ENCODE measurements at regions not wholly inside any gene's neighbourhood (a gene's known extent, or its start where the extent isn't known, plus 50 kb on each side); places are given as distances from the start of the nearest gene placed in this dataset.

DNA sequence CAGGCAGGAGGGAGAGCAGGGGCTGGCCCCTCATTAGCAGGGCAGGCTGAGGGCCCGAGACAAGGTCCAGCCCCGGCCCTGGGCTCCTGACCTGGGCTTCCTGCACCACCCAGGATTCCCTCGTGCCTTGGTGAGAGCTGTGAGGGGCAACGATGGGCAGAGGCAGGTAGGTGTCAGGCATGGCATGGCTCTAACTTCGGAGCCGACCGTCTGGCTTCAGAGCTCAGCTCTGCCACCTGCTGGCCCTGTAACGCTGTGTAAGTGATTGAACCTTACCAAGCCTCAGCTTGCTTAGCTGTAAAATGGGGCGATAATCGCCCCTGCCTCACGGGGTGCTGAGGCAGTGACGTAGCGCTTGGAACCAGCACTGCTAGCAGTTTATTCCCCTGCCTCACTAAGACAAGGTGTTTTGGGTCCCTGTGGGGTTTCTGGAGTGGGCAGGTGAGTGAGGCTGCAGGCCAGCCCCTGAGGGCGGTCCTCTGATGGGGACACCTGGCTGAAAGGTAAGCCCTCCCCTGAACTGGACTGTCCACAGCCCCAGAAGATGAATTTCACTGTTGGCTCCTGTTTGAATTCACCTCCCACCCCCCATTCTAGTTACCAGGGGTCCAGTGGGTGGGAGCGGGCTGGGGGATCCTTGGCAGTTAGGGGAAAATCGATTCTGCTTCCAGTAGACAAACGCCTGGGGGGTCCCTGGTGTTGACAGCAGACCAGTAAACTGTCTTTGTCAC, 184.8 kb upstream of the GSE1 start:
- Mint-ChIP-seq H3K27ac (no peak overlapping the region), H3K27me3 (peaks cover 30% of the 10 kb centered on the region)
- DNase-seq (ENCODE audit: low spot score, unreplicated experiment): peak; percentile 9

DNA sequence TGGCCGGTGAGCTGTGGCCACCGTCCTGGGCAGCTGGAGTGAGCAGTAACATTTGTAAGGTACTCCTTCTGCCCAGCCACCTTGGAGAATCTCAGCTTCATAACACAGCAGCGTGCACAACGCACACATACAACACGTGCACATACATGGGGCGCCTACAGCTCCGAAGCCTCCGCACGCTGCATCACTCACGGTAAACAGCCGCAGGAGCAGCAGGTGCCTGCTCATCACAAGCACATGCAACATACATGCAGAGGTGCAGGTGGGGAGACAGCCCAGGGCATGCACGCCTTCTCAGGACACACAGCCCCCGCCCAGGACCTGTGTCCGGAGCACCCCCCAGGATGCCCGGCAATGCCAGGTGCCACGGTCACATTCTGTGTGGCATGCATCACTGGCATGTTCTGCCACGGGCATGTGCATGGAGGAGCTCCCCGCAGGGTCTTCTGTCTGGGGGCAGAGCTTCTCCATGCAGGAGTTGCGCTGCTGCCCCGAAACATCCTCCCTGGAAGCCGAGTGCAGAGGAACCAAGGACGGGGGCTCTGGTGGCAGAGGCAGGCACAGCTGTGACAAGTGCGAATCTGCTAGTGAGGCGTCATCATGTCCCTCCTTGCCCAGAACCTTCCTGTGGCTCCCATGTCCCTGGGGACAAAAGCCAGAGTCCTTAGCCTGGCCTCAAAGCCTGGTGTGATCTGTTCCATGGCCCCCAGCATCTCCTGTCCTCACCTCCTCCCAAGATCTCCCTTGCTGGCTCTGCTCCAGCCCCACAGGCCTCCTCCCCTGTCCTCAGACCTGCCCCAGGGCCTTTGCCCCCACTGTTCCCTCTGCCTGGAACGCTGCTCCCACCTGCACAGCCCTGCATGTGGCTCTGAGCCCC, 184.0 kb upstream of the GSE1 start:
- peaks cover 10% of the 10 kb centered on the region for H3K4me1 Mint-ChIP-seq (ENCODE audit: low read depth)
- TF ChIP-seq, protein P1, sequence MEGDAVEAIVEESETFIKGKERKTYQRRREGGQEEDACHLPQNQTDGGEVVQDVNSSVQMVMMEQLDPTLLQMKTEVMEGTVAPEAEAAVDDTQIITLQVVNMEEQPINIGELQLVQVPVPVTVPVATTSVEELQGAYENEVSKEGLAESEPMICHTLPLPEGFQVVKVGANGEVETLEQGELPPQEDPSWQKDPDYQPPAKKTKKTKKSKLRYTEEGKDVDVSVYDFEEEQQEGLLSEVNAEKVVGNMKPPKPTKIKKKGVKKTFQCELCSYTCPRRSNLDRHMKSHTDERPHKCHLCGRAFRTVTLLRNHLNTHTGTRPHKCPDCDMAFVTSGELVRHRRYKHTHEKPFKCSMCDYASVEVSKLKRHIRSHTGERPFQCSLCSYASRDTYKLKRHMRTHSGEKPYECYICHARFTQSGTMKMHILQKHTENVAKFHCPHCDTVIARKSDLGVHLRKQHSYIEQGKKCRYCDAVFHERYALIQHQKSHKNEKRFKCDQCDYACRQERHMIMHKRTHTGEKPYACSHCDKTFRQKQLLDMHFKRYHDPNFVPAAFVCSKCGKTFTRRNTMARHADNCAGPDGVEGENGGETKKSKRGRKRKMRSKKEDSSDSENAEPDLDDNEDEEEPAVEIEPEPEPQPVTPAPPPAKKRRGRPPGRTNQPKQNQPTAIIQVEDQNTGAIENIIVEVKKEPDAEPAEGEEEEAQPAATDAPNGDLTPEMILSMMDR (IDR thresholded peaks at IDR 0.05; ENCODE audit: unreplicated experiment): no peak
- no peaks in the 10 kb centered on the region for H3K36me3 Mint-ChIP-seq (ENCODE audit: insufficient read depth)
- peak; percentile 8 for DNase-seq (ENCODE audit: low spot score, unreplicated experiment)
- H3K4me3 Mint-ChIP-seq (ENCODE audit: low read depth): no peak overlapping the region
- no peaks in the 10 kb centered on the region for H3K9me3 Mint-ChIP-seq (ENCODE audit: low read depth)
- H3K27ac Mint-ChIP-seq: no peak overlapping the region
- H3K27me3 Mint-ChIP-seq: peaks cover 35% of the 10 kb centered on the region

More for the DNA sequence above, 184.8 kb upstream of the GSE1 start:
- no peaks in the 10 kb centered on the region for H3K36me3 Mint-ChIP-seq (ENCODE audit: insufficient read depth)
- TF ChIP-seq, protein P1 (IDR thresholded peaks at IDR 0.05; ENCODE audit: unreplicated experiment): peak; percentile 56
- peaks cover 16% of the 10 kb centered on the region for H3K4me1 Mint-ChIP-seq (ENCODE audit: low read depth)
- no peaks in the 10 kb centered on the region for H3K9me3 Mint-ChIP-seq (ENCODE audit: low read depth)
- no peak overlapping the region for H3K4me3 Mint-ChIP-seq (ENCODE audit: low read depth)

DNA sequence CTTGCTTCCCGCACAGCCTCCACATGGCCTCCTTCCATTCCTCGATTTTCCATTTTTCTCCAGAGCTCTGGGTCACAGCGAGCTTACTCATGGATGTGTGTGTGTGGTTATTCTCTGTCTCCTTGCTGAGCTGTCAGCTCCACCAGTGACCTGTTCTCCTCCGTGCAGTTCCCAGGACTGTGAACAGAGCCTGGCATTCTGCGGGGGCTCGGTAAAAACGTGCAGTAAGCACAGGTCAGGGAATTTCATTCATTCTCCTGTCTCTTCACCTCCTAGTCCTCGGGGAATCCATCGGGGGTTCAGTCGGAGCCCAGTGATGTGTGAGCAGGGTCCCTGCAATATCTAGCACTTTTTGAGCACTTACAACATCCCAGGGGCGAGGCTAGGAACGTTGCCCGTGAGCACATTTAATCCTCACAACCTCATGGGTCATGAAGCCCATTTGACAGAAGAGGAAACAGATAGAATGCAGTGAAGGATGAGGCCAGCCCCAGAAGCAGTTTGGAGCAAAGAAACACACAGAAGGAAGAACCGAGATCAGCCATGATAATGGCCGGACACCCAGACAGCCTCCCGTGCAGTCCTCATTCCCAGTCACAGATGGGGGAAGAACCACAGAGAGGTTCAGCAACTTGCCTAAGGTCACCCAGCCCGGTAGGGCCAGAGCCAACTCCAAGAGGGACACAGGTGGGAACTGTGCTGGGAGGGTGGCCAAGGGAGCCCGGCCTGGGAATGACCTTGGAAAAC, 183.2 kb upstream of the GSE1 start:
- Mint-ChIP-seq H3K36me3 (ENCODE audit: insufficient read depth) (no peaks in the 10 kb centered on the region), H3K4me3 (ENCODE audit: low read depth) (no peak overlapping the region), H3K27me3 (peaks cover 30% of the 10 kb centered on the region), H3K9me3 (ENCODE audit: low read depth) (no peaks in the 10 kb centered on the region), H3K4me1 (ENCODE audit: low read depth) (peaks cover 5% of the 10 kb centered on the region), H3K27ac (no peak overlapping the region)
- TF ChIP-seq, protein P1 (IDR thresholded peaks at IDR 0.05; ENCODE audit: unreplicated experiment): no peak
- no peak for DNase-seq (ENCODE audit: low spot score, unreplicated experiment)

DNA sequence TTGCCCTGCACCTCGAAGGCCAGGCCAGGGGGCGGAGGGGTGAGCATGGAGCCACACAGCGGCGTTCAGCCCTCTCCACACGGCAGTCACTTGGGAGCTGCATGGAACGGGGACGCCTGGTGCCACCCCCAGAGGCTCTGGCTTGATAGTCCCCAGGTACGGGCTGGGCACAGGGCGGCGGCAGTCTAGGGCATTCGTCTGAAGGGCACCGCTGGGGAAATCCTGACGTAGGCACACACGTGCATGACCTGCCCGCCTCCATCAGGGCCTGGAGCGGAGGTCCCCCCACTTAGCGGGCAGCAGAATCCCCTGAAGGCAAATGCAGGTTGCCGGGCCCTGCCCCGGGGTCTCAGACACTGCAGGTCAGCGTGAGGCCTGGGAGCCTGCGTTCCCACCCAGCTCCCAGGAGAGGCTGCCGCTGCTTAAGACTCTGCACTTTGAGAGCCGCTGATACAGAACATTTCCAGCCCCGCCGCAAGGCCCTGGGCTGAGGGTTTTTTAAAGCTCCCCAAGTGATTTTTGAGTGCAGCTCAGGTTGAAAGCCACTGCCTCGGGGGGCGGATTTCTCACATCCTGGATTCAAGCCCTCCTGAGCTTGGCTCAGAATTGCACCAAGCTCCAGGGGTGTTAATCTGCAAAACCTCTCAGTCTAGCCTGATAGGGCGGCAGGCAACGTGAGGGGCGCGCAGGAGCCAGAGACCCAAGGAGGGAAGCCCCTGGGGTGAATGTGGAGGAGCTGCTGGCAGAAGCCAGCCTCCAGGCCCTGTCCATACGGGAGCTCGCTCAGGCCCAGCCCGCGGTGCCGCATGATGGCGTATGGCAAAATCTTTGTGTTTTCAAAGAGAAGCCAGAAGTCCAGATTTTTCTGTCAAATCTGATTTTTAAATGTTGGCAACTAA, 182.3 kb upstream of the GSE1 start:
- Mint-ChIP-seq H3K27ac (no peak overlapping the region), H3K4me3 (ENCODE audit: low read depth) (no peak overlapping the region), H3K36me3 (ENCODE audit: insufficient read depth) (no peaks in the 10 kb centered on the region), H3K4me1 (ENCODE audit: low read depth) (peaks cover 7% of the 10 kb centered on the region), H3K27me3 (peaks cover 24% of the 10 kb centered on the region), H3K9me3 (ENCODE audit: low read depth) (no peaks in the 10 kb centered on the region)
- TF ChIP-seq, protein P1 (IDR thresholded peaks at IDR 0.05; ENCODE audit: unreplicated experiment): no peak
- DNase-seq (ENCODE audit: low spot score, unreplicated experiment): no peak
